ENCODE measurements at regions not wholly inside any gene's neighbourhood (a gene's known extent, or its start where the extent isn't known, plus 50 kb on each side); places are given as distances from the start of the nearest gene placed in this dataset.

- TF ChIP-seq POLR2A (IDR thresholded peaks at IDR 0.05; ENCODE audit: low read length) (no peak), GATA1 (IDR thresholded peaks at IDR 0.05; ENCODE audit: low read depth, low read length) (no peak)
Measured at GRCh38 chr3:44003801-44004200, 237.9 kb upstream of the TOPAZ1 start.
